ENCODE measurements at regions not wholly inside any gene's neighbourhood (a gene's known extent, or its start where the extent isn't known, plus 50 kb on each side); places are given as distances from the start of the nearest gene placed in this dataset.

GRCh38 chr12:128163086-128163485, 103.9 kb upstream of the TMEM132C start:
- no peak for TF ChIP-seq EZH2 (IDR thresholded peaks at IDR 0.05; ENCODE audit: insufficient read depth, poor library complexity, severe bottlenecking)
- no peak for TF ChIP-seq EZH2phosphoT487 (IDR thresholded peaks at IDR 0.05; ENCODE audit: insufficient read depth, low read depth)

Measured in GM23248 (cell line).